ENCODE measurements at regions not wholly inside any gene's neighbourhood (a gene's known extent, or its start where the extent isn't known, plus 50 kb on each side); places are given as distances from the start of the nearest gene placed in this dataset.

GRCh38 chr15:79373113-79373512 lies 59.0 kb upstream of the MINAR1 start:
- DNase-seq (ENCODE audit: low spot score) = no peak

- no peak for DNase-seq (ENCODE audit: low spot score)
Observed at GRCh38 chr15:79373728-79374127, 58.4 kb upstream of the MINAR1 start.

GRCh38 chr15:79376383-79376782 lies 55.8 kb upstream of the MINAR1 start:
- peak; percentile 31 for DNase-seq (ENCODE audit: low spot score)

- no peak for DNase-seq (ENCODE audit: low spot score)
Observed at GRCh38 chr15:79378394-79379109, 53.6 kb upstream of the MINAR1 start.

- peak; percentile 28 for DNase-seq (ENCODE audit: low spot score)
Observed at GRCh38 chr15:79380755-79381497, 51.2 kb upstream of the MINAR1 start.

GRCh38 chr15:79381593-79381992 lies 50.5 kb upstream of the MINAR1 start:
- no peak for DNase-seq (ENCODE audit: low spot score)

Measured in COLO829 (cell line).